Lower leg skin (tissue), 3 donors: ENCODE measurements at regions not wholly inside any gene's neighbourhood (a gene's known extent, or its start where the extent isn't known, plus 50 kb on each side); places are given as distances from the start of the nearest gene placed in this dataset.

Experiments
- CTCF ChIP-seq, 3 donors: fragments of 450-650 bp; IDR thresholded peaks; one replicate each; pipeline ENCODE4 v1.5.1; 2016; ENCODE audit warnings: antibody characterized with exemption in 3 of 3, mild to moderate bottlenecking in 3 of 3, moderate library complexity in 2 of 3
- POLR2A ChIP-seq, 2 donors: fragments of 450-650 bp; IDR thresholded peaks; one replicate each; pipeline ENCODE4 v1.6.1; 2016 to 2017; ENCODE audit warnings: antibody characterized with exemption in 2 of 2, mild to moderate bottlenecking in 1 of 2, moderate library complexity in 1 of 2

- TF ChIP-seq CTCF (IDR thresholded peaks at IDR 0.05) (no peak), POLR2A (IDR thresholded peaks at IDR 0.05) (no peak)
These were observed 668.3 kb downstream of the DNAH5 start for GRCh38 chr5:13276156-13276555.
